ENCODE measurements at regions not wholly inside any gene's neighbourhood (a gene's known extent, or its start where the extent isn't known, plus 50 kb on each side); places are given as distances from the start of the nearest gene placed in this dataset.

DNA sequence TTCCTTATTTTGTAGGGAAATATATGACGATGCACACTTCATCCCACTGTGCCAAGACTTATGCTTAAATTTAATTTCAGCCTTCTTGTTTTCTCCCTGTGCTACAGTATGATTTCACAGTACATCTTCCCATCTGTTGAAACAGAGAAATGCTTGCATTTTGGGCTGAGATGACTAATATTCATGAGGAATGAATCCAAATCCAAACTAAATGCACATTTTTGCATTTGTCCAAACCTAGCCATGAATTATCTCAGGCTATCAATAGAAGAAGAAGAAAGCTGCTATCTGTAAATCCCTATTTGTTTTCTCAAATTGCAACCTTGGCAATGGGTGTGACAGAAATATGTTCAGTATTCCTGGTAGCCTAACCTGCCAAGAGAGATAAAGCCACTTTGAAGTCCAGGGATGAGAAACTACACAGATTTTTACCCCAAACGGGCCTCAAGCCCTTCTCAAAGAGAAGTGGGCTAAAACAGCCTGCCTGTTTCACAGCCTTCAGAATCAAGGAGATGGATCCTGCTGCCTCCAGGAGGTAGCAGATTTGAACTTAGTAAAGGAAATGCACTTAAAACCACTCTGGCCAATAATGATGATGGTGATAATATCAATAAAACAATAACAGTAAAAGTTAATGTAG lies 306.9 kb upstream of the NT5C1B start:
- H2AFZ ChIP-seq (ENCODE audit: low read length) = no peak overlapping the region
- no peaks in the 10 kb centered on the region for H3K27me3 ChIP-seq (ENCODE audit: control insufficient read depth in 1 of 2, insufficient read depth in 2 of 2, low read length in 2 of 2)
- FAIRE-seq (no peak), ATAC-seq (no peak), DNase-seq (ENCODE audit: low spot score) (peak; percentile 27)
- in situ Hi-C loops (cut with HindIII; ENCODE audit: extremely low pct_ligation_motif_present, low pct_unique_long_range_greater_than_20kb) = no loop called here
- TF ChIP-seq, protein P1, sequence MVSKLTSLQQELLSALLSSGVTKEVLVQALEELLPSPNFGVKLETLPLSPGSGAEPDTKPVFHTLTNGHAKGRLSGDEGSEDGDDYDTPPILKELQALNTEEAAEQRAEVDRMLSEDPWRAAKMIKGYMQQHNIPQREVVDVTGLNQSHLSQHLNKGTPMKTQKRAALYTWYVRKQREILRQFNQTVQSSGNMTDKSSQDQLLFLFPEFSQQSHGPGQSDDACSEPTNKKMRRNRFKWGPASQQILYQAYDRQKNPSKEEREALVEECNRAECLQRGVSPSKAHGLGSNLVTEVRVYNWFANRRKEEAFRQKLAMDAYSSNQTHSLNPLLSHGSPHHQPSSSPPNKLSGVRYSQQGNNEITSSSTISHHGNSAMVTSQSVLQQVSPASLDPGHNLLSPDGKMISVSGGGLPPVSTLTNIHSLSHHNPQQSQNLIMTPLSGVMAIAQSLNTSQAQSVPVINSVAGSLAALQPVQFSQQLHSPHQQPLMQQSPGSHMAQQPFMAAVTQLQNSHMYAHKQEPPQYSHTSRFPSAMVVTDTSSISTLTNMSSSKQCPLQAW (CRISPR knock-in tag; IDR thresholded peaks at IDR 0.05) = no peak
- TF ChIP-seq POLR2AphosphoS5 (IDR thresholded peaks at IDR 0.05; ENCODE audit: low read depth, low read length) (no peak), HMG20A (CRISPR knock-in tag; IDR thresholded peaks at IDR 0.05; ENCODE audit: borderline replicate concordance) (no peak), RBM22 (optimal IDR thresholded peaks at IDR 0.05; ENCODE audit: low read length) (no peak), KMT2B (CRISPR knock-in tag; IDR thresholded peaks at IDR 0.05) (no peak), ZNF607 (CRISPR knock-in tag; IDR thresholded peaks at IDR 0.05; ENCODE audit: borderline replicate concordance) (no peak)
- TF ChIP-seq, protein P2, sequence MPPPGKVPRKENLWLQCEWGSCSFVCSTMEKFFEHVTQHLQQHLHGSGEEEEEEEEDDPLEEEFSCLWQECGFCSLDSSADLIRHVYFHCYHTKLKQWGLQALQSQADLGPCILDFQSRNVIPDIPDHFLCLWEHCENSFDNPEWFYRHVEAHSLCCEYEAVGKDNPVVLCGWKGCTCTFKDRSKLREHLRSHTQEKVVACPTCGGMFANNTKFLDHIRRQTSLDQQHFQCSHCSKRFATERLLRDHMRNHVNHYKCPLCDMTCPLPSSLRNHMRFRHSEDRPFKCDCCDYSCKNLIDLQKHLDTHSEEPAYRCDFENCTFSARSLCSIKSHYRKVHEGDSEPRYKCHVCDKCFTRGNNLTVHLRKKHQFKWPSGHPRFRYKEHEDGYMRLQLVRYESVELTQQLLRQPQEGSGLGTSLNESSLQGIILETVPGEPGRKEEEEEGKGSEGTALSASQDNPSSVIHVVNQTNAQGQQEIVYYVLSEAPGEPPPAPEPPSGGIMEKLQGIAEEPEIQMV (CRISPR knock-in tag; IDR thresholded peaks at IDR 0.05; ENCODE audit: low read depth) = no peak
- TF ChIP-seq, protein P3, sequence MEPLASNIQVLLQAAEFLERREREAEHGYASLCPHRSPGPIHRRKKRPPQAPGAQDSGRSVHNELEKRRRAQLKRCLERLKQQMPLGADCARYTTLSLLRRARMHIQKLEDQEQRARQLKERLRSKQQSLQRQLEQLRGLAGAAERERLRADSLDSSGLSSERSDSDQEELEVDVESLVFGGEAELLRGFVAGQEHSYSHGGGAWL (CRISPR knock-in tag; IDR thresholded peaks at IDR 0.05) = no peak
- no TSS peak for BruUV-seq (replicated peaks)
- ChIA-PET CTCF (ENCODE audit: low intra/inter-chr PET ratio, low total read pairs) (no interaction called here), POLR2A (no interaction called here)
- WGBS (ENCODE audit: low lambda C conversion rate) = 41% methylated on average over 2 of the region's 2 CpGs
- H3K4me3 ChIP-seq (replicated peaks in 1 of 3; ENCODE audit: insufficient read depth in 1 of 3, low read depth in 2 of 3, low read length in 3 of 3) = no peak overlapping the region
- H3K27ac ChIP-seq (ENCODE audit: extremely low read length, insufficient read depth, low read length) = no peak overlapping the region
- no peaks in the 10 kb centered on the region for H3K79me2 ChIP-seq (ENCODE audit: insufficient read depth, low read length)
- H3K4me2 ChIP-seq (ENCODE audit: low read depth, low read length) = no peak overlapping the region
- H3K9ac ChIP-seq (ENCODE audit: insufficient read depth, low read depth, low read length) = no peak overlapping the region
- H3K36me3 ChIP-seq (replicated peaks in 1 of 2; ENCODE audit: control insufficient read depth in 1 of 2, insufficient read depth in 2 of 2, low read length in 2 of 2) = no peaks in the 10 kb centered on the region
- H4K20me1 ChIP-seq (ENCODE audit: insufficient read depth, low read length) = no peaks in the 10 kb centered on the region
- no peaks in the 10 kb centered on the region for H3K9me3 ChIP-seq (ENCODE audit: low read length)
- intact Hi-C loops (cut with micrococcal nuclease; ENCODE audit: unreplicated experiment) = no loop called here
- no peaks in the 10 kb centered on the region for H3K4me1 ChIP-seq (ENCODE audit: insufficient read depth, low read length)
